CD14-positive monocyte (primary cell): ENCODE measurements at regions not wholly inside any gene's neighbourhood (a gene's known extent, or its start where the extent isn't known, plus 50 kb on each side); places are given as distances from the start of the nearest gene placed in this dataset.

Experiments
- DNase-seq, 3 donors: peaks; one replicate each; pipeline ENCODE4 v3.0.0-alpha.2; 2011 to 2022
- H2AFZ ChIP-seq: 2 replicates; pipeline ENCODE4 v1.6.0; 2012; ENCODE audit warnings: mild to moderate bottlenecking, low read depth, low read length, inconsistent platforms; ENCODE audit not compliant: insufficient read depth, poor library complexity, severe bottlenecking
- H3K27ac ChIP-seq, 2 donors: 1 replicate in 1 of 2; 2 replicates in 1 of 2; pipeline ENCODE4 v1.5.1; 2012 to 2013; ENCODE audit warnings: low read length in 2 of 2, control low read depth in 1 of 2, inconsistent platforms in 1 of 2, low read depth in 1 of 2, mild to moderate bottlenecking in 1 of 2
- H3K27me3 ChIP-seq, 2 donors: one replicate each; pipeline versions ENCODE4 v1.6.0 to v1.6.1; 2011 to 2013; ENCODE audit warnings: low read length in 2 of 2; ENCODE audit not compliant: control insufficient read depth in 2 of 2, insufficient read depth in 2 of 2
- H3K36me3 ChIP-seq, 2 donors: replicated peaks in 1 of 2; 1 replicate in 1 of 2; 2 replicates in 1 of 2; pipeline versions ENCODE4 v1.5.1 to v1.6.1; 2012 to 2013; ENCODE audit warnings: low read length in 2 of 2, control low read depth in 1 of 2, inconsistent platforms in 1 of 2, mild to moderate bottlenecking in 1 of 2; ENCODE audit not compliant: insufficient read depth in 2 of 2, control insufficient read depth in 1 of 2
- H3K4me1 ChIP-seq, 2 donors: 1 replicate in 1 of 2; 2 replicates in 1 of 2; pipeline versions ENCODE4 v1.5.1 to v1.6.1; 2012 to 2013; ENCODE audit warnings: low read length in 2 of 2, control low read depth in 1 of 2, inconsistent platforms in 1 of 2, mild to moderate bottlenecking in 1 of 2, moderate library complexity in 1 of 2; ENCODE audit not compliant: insufficient read depth in 2 of 2, control insufficient read depth in 1 of 2
- H3K4me2 ChIP-seq: replicated peaks from 2 replicates; pipeline ENCODE3; 2012; ENCODE audit warnings: low read length, moderate library complexity, mild to moderate bottlenecking; ENCODE audit not compliant: poor library complexity, severe bottlenecking; ENCODE audit errors: extremely low read depth
- H3K4me3 ChIP-seq, 3 experiments: fragments of 200-600 bp in 1 of 3; sonication (generic) in 1 of 3; replicated peaks in 1 of 3; 1 replicate in 2 of 3; 2 replicates in 1 of 3; pipeline ENCODE4 v1.5.1; 2011 to 2013; ENCODE audit warnings: low read length in 3 of 3, mild to moderate bottlenecking in 3 of 3, control low read depth in 2 of 3, low read depth in 2 of 3, inconsistent platforms in 1 of 3, moderate library complexity in 1 of 3
- H3K79me2 ChIP-seq: 2 replicates; pipeline ENCODE4 v1.6.0; 2012; ENCODE audit warnings: mild to moderate bottlenecking, control low read depth, inconsistent platforms, low read length, moderate library complexity; ENCODE audit not compliant: insufficient read depth
- H3K9ac ChIP-seq: 2 replicates; pipeline ENCODE4 v1.6.0; 2017; ENCODE audit warnings: low read length, mild to moderate bottlenecking; ENCODE audit not compliant: insufficient read depth, poor library complexity, severe bottlenecking
- H3K9me3 ChIP-seq, 2 donors: replicated peaks in 1 of 2; 1 replicate in 1 of 2; 2 replicates in 1 of 2; pipeline versions ENCODE4 v1.5.1 to v1.6.1; 2012 to 2013; ENCODE audit warnings: low read length in 2 of 2, control low read depth in 1 of 2; ENCODE audit not compliant: control insufficient read depth in 1 of 2, insufficient read depth in 1 of 2
- H4K20me1 ChIP-seq: 2 replicates; pipeline ENCODE4 v1.6.0; 2012; ENCODE audit warnings: mild to moderate bottlenecking, low read length, control low read depth, moderate library complexity; ENCODE audit not compliant: insufficient read depth
- H3K27ac Mint-ChIP-seq, 7 donors: one replicate each; pipeline ENCODE4 v1.8.0; 2020; ENCODE audit warnings: mild to moderate bottlenecking in 7 of 7, mixed read lengths in 7 of 7, moderate library complexity in 6 of 7, inconsistent platforms in 2 of 7
- H3K27me3 Mint-ChIP-seq, 3 donors: one replicate each; pipeline ENCODE4 v1.8.0; 2021 to 2022; ENCODE audit warnings: low read depth in 3 of 3, mild to moderate bottlenecking in 3 of 3, mixed read lengths in 3 of 3, moderate library complexity in 3 of 3, inconsistent platforms in 1 of 3
- H3K36me3 Mint-ChIP-seq, 2 donors: one replicate each; pipeline ENCODE4 v1.8.0; 2020; ENCODE audit warnings: mixed read lengths in 2 of 2, inconsistent platforms in 1 of 2, mild to moderate bottlenecking in 1 of 2
- H3K4me1 Mint-ChIP-seq: one replicate; pipeline ENCODE4 v1.8.0; 2020; ENCODE audit warnings: mild to moderate bottlenecking, mixed read lengths
- H3K4me3 Mint-ChIP-seq, 2 donors: one replicate each; pipeline ENCODE4 v1.8.0; 2020; ENCODE audit warnings: mild to moderate bottlenecking in 2 of 2, mixed read lengths in 2 of 2, moderate library complexity in 1 of 2
- H3K9me3 Mint-ChIP-seq, 7 donors: one replicate each; pipeline ENCODE4 v1.8.0; 2020 to 2022; ENCODE audit warnings: mixed read lengths in 7 of 7, mild to moderate bottlenecking in 6 of 7, moderate library complexity in 6 of 7, inconsistent platforms in 2 of 7
- WGBS: methylation state at CpG from one replicate; pipeline ENCODE4 v1.1.5; 2013; ENCODE audit warnings: missing lambda C conversion rate; ENCODE audit not compliant: insufficient coverage; 5-methylcytosine and 5-hydroxymethylcytosine counted together
- intact Hi-C, 2 donors: fragments of 100-400 bp; cut with micrococcal nuclease; formaldehyde crosslinking; loops; one replicate each; pipeline versions ENCODE4 v1.15.0 to v1.15.1; 2023
- TF ChIP-seq, protein P1 (sequence below): fragments of 200-600 bp; IDR thresholded peaks from one replicate; pipeline ENCODE4 v1.8.0; 2022; ENCODE audit warnings: antibody characterized with exemption, mild to moderate bottlenecking

DNA sequence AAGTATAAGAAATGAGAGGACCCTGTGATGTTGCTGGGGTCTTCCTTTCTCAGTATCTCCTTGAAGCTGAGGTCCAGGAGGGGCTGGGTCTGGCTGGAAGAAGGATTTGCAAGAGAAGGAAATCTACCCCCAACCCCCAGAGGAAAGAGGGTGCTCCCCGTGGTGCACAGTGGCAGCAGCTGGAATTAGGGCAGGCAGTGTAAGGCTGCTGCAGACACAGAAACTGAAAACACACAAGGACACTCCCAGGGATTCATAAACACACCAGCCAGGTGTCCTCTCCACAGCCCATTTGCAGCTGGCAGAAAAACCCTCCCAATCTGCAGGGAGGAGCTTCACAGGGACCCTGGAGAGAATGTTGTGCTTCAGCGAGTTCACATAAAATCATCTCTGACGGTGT, 297.2 kb downstream of the CDH26 start:
- Histone ChIP-seq H4K20me1 (no peaks in the 10 kb centered on the region), H3K4me2 (no peak overlapping the region), H3K9ac (no peak overlapping the region), H3K79me2 (no peaks in the 10 kb centered on the region), H3K27me3 (no peaks in the 10 kb centered on the region), H3K27ac (no peak overlapping the region), H3K36me3 (no peaks in the 10 kb centered on the region), H3K4me3 (no peak overlapping the region), H3K4me1 (no peaks in the 10 kb centered on the region), H3K9me3 (no peaks in the 10 kb centered on the region), H2AFZ (no peak overlapping the region)
- intact Hi-C loops: loop anchor here in 1 of 2 donors (10.0 kb wide), 1 partner anchor 111 kb away; no protein-coding TSS in a partner anchor
- no CpG with 5 or more reads among the region's 3 CpGs for WGBS
- Mint-ChIP-seq H3K9me3 (peaks cover 0 to 2% (median 0%) of the 10 kb centered on the region in 7 donors), H3K4me3 (no peak overlapping the region), H3K27me3 (peaks cover 0 to 2% (median 0%) of the 10 kb centered on the region in 3 donors), H3K36me3 (peaks cover 3 to 9% of the 10 kb centered on the region in 2 donors), H3K27ac (no peak overlapping the region), H3K4me1 (no peaks in the 10 kb centered on the region)
- TF ChIP-seq, protein P1, sequence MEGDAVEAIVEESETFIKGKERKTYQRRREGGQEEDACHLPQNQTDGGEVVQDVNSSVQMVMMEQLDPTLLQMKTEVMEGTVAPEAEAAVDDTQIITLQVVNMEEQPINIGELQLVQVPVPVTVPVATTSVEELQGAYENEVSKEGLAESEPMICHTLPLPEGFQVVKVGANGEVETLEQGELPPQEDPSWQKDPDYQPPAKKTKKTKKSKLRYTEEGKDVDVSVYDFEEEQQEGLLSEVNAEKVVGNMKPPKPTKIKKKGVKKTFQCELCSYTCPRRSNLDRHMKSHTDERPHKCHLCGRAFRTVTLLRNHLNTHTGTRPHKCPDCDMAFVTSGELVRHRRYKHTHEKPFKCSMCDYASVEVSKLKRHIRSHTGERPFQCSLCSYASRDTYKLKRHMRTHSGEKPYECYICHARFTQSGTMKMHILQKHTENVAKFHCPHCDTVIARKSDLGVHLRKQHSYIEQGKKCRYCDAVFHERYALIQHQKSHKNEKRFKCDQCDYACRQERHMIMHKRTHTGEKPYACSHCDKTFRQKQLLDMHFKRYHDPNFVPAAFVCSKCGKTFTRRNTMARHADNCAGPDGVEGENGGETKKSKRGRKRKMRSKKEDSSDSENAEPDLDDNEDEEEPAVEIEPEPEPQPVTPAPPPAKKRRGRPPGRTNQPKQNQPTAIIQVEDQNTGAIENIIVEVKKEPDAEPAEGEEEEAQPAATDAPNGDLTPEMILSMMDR: no peak
- DNase-seq: no peak

DNA sequence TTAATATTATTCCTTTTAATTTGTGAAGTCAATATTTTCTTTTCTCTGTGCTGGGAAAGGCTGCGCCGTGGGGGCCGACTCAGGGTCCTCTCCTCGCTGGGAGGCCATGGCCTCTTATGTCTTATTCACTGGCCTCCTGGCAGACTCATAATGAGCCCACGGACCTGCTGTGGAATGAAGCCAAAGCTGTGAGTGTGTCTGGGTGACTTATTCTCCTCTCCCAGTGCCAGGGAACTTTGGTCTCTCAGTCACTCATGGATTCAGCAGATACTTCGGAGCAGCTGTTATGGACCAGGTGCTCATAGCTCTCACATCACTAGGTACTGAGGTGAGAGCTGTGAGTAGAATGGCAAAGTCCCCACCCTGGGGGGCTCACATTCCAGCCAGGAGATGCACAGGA, 297.6 kb downstream of the CDH26 start:
- peaks cover 0 to 2% (median 0%) of the 10 kb centered on the region in 7 donors for H3K9me3 Mint-ChIP-seq
- Histone ChIP-seq H2AFZ (no peak overlapping the region), H3K9me3 (no peaks in the 10 kb centered on the region), H3K79me2 (no peaks in the 10 kb centered on the region), H3K27me3 (no peaks in the 10 kb centered on the region), H3K4me2 (no peak overlapping the region), H4K20me1 (no peaks in the 10 kb centered on the region), H3K4me3 (no peak overlapping the region), H3K36me3 (no peaks in the 10 kb centered on the region), H3K27ac (no peak overlapping the region), H3K9ac (no peak overlapping the region), H3K4me1 (no peaks in the 10 kb centered on the region)
- no peaks in the 10 kb centered on the region for H3K4me1 Mint-ChIP-seq
- H3K27ac Mint-ChIP-seq: no peak overlapping the region
- no CpG with 5 or more reads among the region's 6 CpGs for WGBS
- TF ChIP-seq, protein P1: no peak
- peaks cover 0 to 2% (median 0%) of the 10 kb centered on the region in 3 donors for H3K27me3 Mint-ChIP-seq
- H3K36me3 Mint-ChIP-seq: peaks cover 3 to 9% of the 10 kb centered on the region in 2 donors
- no peak for DNase-seq
- intact Hi-C loops: loop anchor here in 1 of 2 donors (10.0 kb wide), 1 partner anchor 111 kb away; no protein-coding TSS in a partner anchor
- no peak overlapping the region for H3K4me3 Mint-ChIP-seq
